H1 (cell line): ENCODE measurements at regions not wholly inside any gene's neighbourhood (a gene's known extent, or its start where the extent isn't known, plus 50 kb on each side); places are given as distances from the start of the nearest gene placed in this dataset.

Experiments
- CTCF ChIA-PET: fragments of 300-600 bp; sonication (Branson Sonifier 250); formaldehyde crosslinking; loops from one replicate; lab custom pipeline; 2021; ENCODE audit not compliant: partially characterized antibody; lab: Charles Lee
- POLR2A ChIA-PET: fragments of 300-600 bp; sonication (Branson Sonifier 250); formaldehyde crosslinking; loops from one replicate; lab custom pipeline; 2021; ENCODE audit warnings: inconsistent platforms; ENCODE audit not compliant: partially characterized antibody; lab: Charles Lee
- DNase-seq, 2 experiments: peaks; one replicate each; pipeline versions ENCODE4 v3.0.0 to v3.0.0-alpha.2; 2010 to 2022; ENCODE audit warnings: low spot score in 2 of 2, low read depth in 1 of 2, mixed read lengths in 1 of 2
- FAIRE-seq: peaks from 2 replicates; lab custom pipeline; 2011; peaks lifted over from hg19 to GRCh38; lab: Jason Lieb, UNC
- H2AFZ ChIP-seq: 2 replicates; pipeline ENCODE4 v1.8.1; 2012; ENCODE audit warnings: low read length, inconsistent platforms
- H2AK5ac ChIP-seq: 2 replicates; pipeline ENCODE4 v1.6.1; 2013; ENCODE audit warnings: low read depth, low read length
- H2BK120ac ChIP-seq: replicated peaks from 2 replicates; pipeline ENCODE3; 2013; ENCODE audit warnings: low read depth, low read length, inconsistent platforms
- H2BK12ac ChIP-seq: 2 replicates; pipeline ENCODE4 v1.6.1; 2013; ENCODE audit warnings: low read depth, low read length
- H2BK15ac ChIP-seq: 2 replicates; pipeline ENCODE4 v1.6.1; 2013; ENCODE audit warnings: low read length
- H2BK20ac ChIP-seq: 2 replicates; pipeline ENCODE4 v1.6.1; 2013; ENCODE audit warnings: low read length
- H2BK5ac ChIP-seq: 2 replicates; pipeline ENCODE4 v1.6.1; 2013; ENCODE audit warnings: low read depth, low read length
- H3K14ac ChIP-seq: 2 replicates; pipeline ENCODE4 v1.6.1; 2013; ENCODE audit warnings: inconsistent platforms; ENCODE audit not compliant: insufficient read length
- H3K18ac ChIP-seq: 2 replicates; pipeline ENCODE4 v1.6.1; 2013; ENCODE audit warnings: low read length; ENCODE audit errors: extremely low read depth
- H3K23ac ChIP-seq: 2 replicates; pipeline ENCODE4 v1.6.1; 2013; ENCODE audit warnings: inconsistent platforms; ENCODE audit not compliant: insufficient read length
- H3K23me2 ChIP-seq: 2 replicates; pipeline ENCODE4 v1.6.1; 2013; ENCODE audit warnings: low read depth, low read length
- H3K27ac ChIP-seq: 2 replicates; pipeline ENCODE4 v1.6.1; 2011; ENCODE audit warnings: low read depth, low read length, inconsistent platforms
- H3K27me3 ChIP-seq, 4 experiments: replicated peaks in 1 of 4; 1 replicate in 1 of 4; 2 replicates in 3 of 4; pipeline versions ENCODE4 v1.6.1 to v1.8.1; 2011 to 2013; ENCODE audit warnings: low read length in 3 of 4, mild to moderate bottlenecking in 3 of 4, inconsistent platforms in 2 of 4, mixed read lengths in 2 of 4, moderate library complexity in 1 of 4; ENCODE audit not compliant: control insufficient read depth in 3 of 4, insufficient read depth in 3 of 4; ENCODE audit errors: extremely low read depth in 1 of 4
- H3K36me3 ChIP-seq, 4 experiments: 2 replicates each; pipeline versions ENCODE4 v1.6.1 to v1.8.1; 2011 to 2013; ENCODE audit warnings: mild to moderate bottlenecking in 4 of 4, low read length in 3 of 4, moderate library complexity in 2 of 4, control low read depth in 1 of 4, inconsistent platforms in 1 of 4; ENCODE audit not compliant: insufficient read depth in 4 of 4, control insufficient read depth in 2 of 4
- H3K4ac ChIP-seq: replicated peaks from 2 replicates; pipeline ENCODE3; 2013; ENCODE audit warnings: low read length, low read depth, mixed read lengths, inconsistent platforms; ENCODE audit not compliant: insufficient read length
- H3K4me1 ChIP-seq, 4 experiments: replicated peaks in 1 of 4; 1 replicate in 1 of 4; 2 replicates in 3 of 4; pipeline versions ENCODE4 v1.6.1 to v1.8.1; 2011 to 2013; ENCODE audit warnings: low read length in 3 of 4, inconsistent platforms in 2 of 4, mixed read lengths in 1 of 4; ENCODE audit not compliant: insufficient read depth in 4 of 4, control insufficient read depth in 3 of 4
- H3K4me2 ChIP-seq, 2 experiments: 2 replicates each; pipeline versions ENCODE4 v1.6.1 to v1.8.1; 2011 to 2013; ENCODE audit warnings: low read depth in 2 of 2, low read length in 2 of 2, control low read depth in 1 of 2, inconsistent platforms in 1 of 2, mild to moderate bottlenecking in 1 of 2; ENCODE audit not compliant: insufficient read depth in 1 of 2
- H3K4me3 ChIP-seq, 4 experiments: fragments of 200-600, 300-600 bp in 1 of 4; sonication (generic), shearing (Covaris generic), sonication (Bioruptor Twin) in 1 of 4; 2 replicates each; pipeline versions ENCODE4 v1.5.1 to v1.8.1; 2011 to 2016; ENCODE audit warnings: low read length in 4 of 4, low read depth in 3 of 4, control low read depth in 2 of 4, inconsistent platforms in 2 of 4, mild to moderate bottlenecking in 2 of 4, mixed read lengths in 1 of 4, moderate library complexity in 1 of 4; ENCODE audit not compliant: insufficient read depth in 2 of 4; ENCODE audit errors: extremely low read depth in 1 of 4
- H3K56ac ChIP-seq: replicated peaks from 2 replicates; pipeline ENCODE3; 2013; ENCODE audit warnings: low read depth, mild to moderate bottlenecking, mixed read lengths, low read length, inconsistent platforms; ENCODE audit not compliant: insufficient read length
- H3K79me1 ChIP-seq: 2 replicates; pipeline ENCODE4 v1.6.1; 2013; ENCODE audit warnings: low read depth, low read length, control low read depth
- H3K79me2 ChIP-seq, 2 experiments: 2 replicates each; pipeline versions ENCODE4 v1.6.1 to v1.8.1; 2012 to 2013; ENCODE audit warnings: low read length in 2 of 2, mild to moderate bottlenecking in 2 of 2, inconsistent platforms in 1 of 2; ENCODE audit not compliant: insufficient read depth in 2 of 2, control insufficient read depth in 1 of 2
- H3K9ac ChIP-seq, 4 experiments: replicated peaks in 1 of 4; 1 replicate in 1 of 4; 2 replicates in 3 of 4; pipeline versions ENCODE4 v1.6.1 to v1.8.1; 2011 to 2013; ENCODE audit warnings: low read depth in 3 of 4, low read length in 3 of 4, control low read depth in 2 of 4, mild to moderate bottlenecking in 2 of 4, moderate library complexity in 2 of 4, inconsistent platforms in 1 of 4; ENCODE audit errors: extremely low read depth in 1 of 4
- H3K9me3 ChIP-seq, 2 experiments: 2 replicates each; pipeline versions ENCODE4 v1.6.1 to v1.8.1; 2012 to 2013; ENCODE audit warnings: mild to moderate bottlenecking in 2 of 2, moderate library complexity in 2 of 2, control low read depth in 1 of 2, inconsistent platforms in 1 of 2, low read depth in 1 of 2, low read length in 1 of 2, mixed read lengths in 1 of 2; ENCODE audit not compliant: insufficient read depth in 2 of 2
- H4K20me1 ChIP-seq, 2 experiments: replicated peaks in 1 of 2; 2 replicates each; pipeline versions ENCODE3 to v1.8.1; 2011 to 2013; ENCODE audit warnings: inconsistent platforms in 2 of 2, low read length in 2 of 2, mild to moderate bottlenecking in 1 of 2; ENCODE audit not compliant: insufficient read depth in 2 of 2, control insufficient read depth in 1 of 2
- H4K5ac ChIP-seq: 2 replicates; pipeline ENCODE4 v1.6.1; 2013; ENCODE audit warnings: low read length, low read depth, mixed read lengths, inconsistent platforms; ENCODE audit not compliant: insufficient read length
- H4K8ac ChIP-seq: 2 replicates; pipeline ENCODE4 v1.8.0; 2013; ENCODE audit warnings: mild to moderate bottlenecking, moderate library complexity, low read length, inconsistent platforms; ENCODE audit not compliant: insufficient read depth; ENCODE audit errors: extremely low read depth
- H4K91ac ChIP-seq: replicated peaks from 2 replicates; pipeline ENCODE3; 2013; ENCODE audit warnings: low read length, mixed read lengths, inconsistent platforms; ENCODE audit not compliant: insufficient read length
- CTCF ChIP-seq, 3 experiments: IDR thresholded peaks; 1 replicate in 2 of 3; 2 replicates in 1 of 3; pipeline versions ENCODE4 v1.5.1 to v1.6.1; 2011; ENCODE audit warnings: low read length in 3 of 3, mild to moderate bottlenecking in 3 of 3, inconsistent platforms in 2 of 3, low read depth in 1 of 3, moderate library complexity in 1 of 3; ENCODE audit not compliant: insufficient read depth in 1 of 3; ENCODE audit errors: control extremely low read depth in 1 of 3
- FOSL1 ChIP-seq: IDR thresholded peaks from 2 replicates; pipeline ENCODE4 v1.6.1; 2011; ENCODE audit warnings: mild to moderate bottlenecking, low read depth, low read length, moderate library complexity; ENCODE audit not compliant: insufficient read depth
- POLR2A ChIP-seq, 2 experiments: IDR thresholded peaks; 1 replicate in 1 of 2; 2 replicates in 1 of 2; pipeline ENCODE4 v1.6.1; 2011; ENCODE audit warnings: low read depth in 2 of 2, low read length in 2 of 2, mild to moderate bottlenecking in 2 of 2; ENCODE audit errors: control extremely low read depth in 1 of 2
- RFX5 ChIP-seq: IDR thresholded peaks from 2 replicates; pipeline ENCODE4 v1.6.1; 2011; ENCODE audit warnings: low read depth, low read length, improper control_type of control experiment, borderline replicate concordance
- RNF2 ChIP-seq: fragments of 200-900, 300-1000 bp; sonication (generic); IDR thresholded peaks from 2 replicates; pipeline ENCODE4 v1.7.1; 2016; ENCODE audit warnings: borderline replicate concordance, low read depth, mild to moderate bottlenecking, antibody characterized with exemption, low read length; ENCODE audit not compliant: poor library complexity, severe bottlenecking; ENCODE audit errors: missing control alignments
- TEAD4 ChIP-seq: IDR thresholded peaks from 2 replicates; pipeline ENCODE4 v1.6.1; 2012; ENCODE audit warnings: low read depth, low read length, inconsistent platforms, mixed read lengths
- WGBS, 2 experiments: shearing (Covaris generic) in 1 of 2; methylation state at CpG; one replicate each; pipeline versions ENCODE4 v1.1.6 to v1.1.7; 2013 to 2015; ENCODE audit warnings: low lambda C conversion rate in 2 of 2, mixed read lengths in 2 of 2, inconsistent platforms in 1 of 2, low coverage in 1 of 2, missing lambda C conversion rate in 1 of 2; ENCODE audit not compliant: insufficient replicate concordance in 2 of 2, insufficient coverage in 1 of 2, insufficient read length in 1 of 2; ENCODE audit errors: extremely low coverage in 1 of 2, missing lambda C conversion rate in 1 of 2; 5-methylcytosine and 5-hydroxymethylcytosine counted together

- Histone ChIP-seq H4K91ac (no peak overlapping the region), H2AK5ac (no peak overlapping the region), H2BK12ac (no peak overlapping the region), H3K4me3 (no peak overlapping the region), H3K27ac (no peak overlapping the region), H3K18ac (no peak overlapping the region), H3K27me3 (no peaks in the 10 kb centered on the region), H3K4me1 (no peaks in the 10 kb centered on the region; a peak in 1 of 7 replicates), H2AFZ (no peak overlapping the region), H3K9ac (no peak overlapping the region), H4K20me1 (no peaks in the 10 kb centered on the region), H3K14ac (no peak overlapping the region), H4K8ac (no peak overlapping the region), H3K9me3 (no peaks in the 10 kb centered on the region), H2BK5ac (no peak overlapping the region), H2BK20ac (no peak overlapping the region), H2BK15ac (no peak overlapping the region), H3K56ac (no peak overlapping the region), H3K23ac (no peak overlapping the region), H4K5ac (no peak overlapping the region), H3K79me1 (no peaks in the 10 kb centered on the region), H2BK120ac (no peak overlapping the region), H3K4ac (no peak overlapping the region), H3K36me3 (no peaks in the 10 kb centered on the region), H3K79me2 (no peaks in the 10 kb centered on the region), H3K4me2 (no peak overlapping the region), H3K23me2 (no peaks in the 10 kb centered on the region; the same call in 1 of the 2 replicates)
- FAIRE-seq (no peak), DNase-seq (no peak)
- POLR2A ChIA-PET = no interaction called here
- CTCF ChIA-PET = interaction anchor here (1.2 kb wide), 1 partner anchor 37 kb away, joined by 3 read pairs; no protein-coding TSS in a partner anchor
- WGBS, 2 experiments = 90% methylated on average over 7 of the region's 8 CpGs; no CpG with 5 or more reads in 1 of the 2 experiments
- TF ChIP-seq POLR2A (IDR thresholded peaks at IDR 0.05; ENCODE audit: control extremely low read depth in 1 of 2, low read depth in 2 of 2, low read length in 2 of 2) (no peak), TEAD4 (no peak), RFX5 (no peak), CTCF (IDR thresholded peaks at IDR 0.05; ENCODE audit: control extremely low read depth in 1 of 3, insufficient read depth in 1 of 3, low read depth in 1 of 3, low read length in 3 of 3) (no peak), FOSL1 (no peak), RNF2 (no peak)
Measured at GRCh38 chr14:97802430-97803373, 1005.5 kb downstream of the VRK1 start.
